Esophagus squamous epithelium (tissue), 5 donors: ENCODE measurements at regions not wholly inside any gene's neighbourhood (a gene's known extent, or its start where the extent isn't known, plus 50 kb on each side); places are given as distances from the start of the nearest gene placed in this dataset.
"Not testable (repeated sequence)": the region's sequence is repeated elsewhere in the genome, so short reads cannot be mapped to it uniquely, and the experiment has no call there.

Experiments used
- DNase-seq: peaks from one replicate; lab custom pipeline; 2025; lab: John Stamatoyannopoulos, UW
- H3K27ac ChIP-seq, 4 donors: fragments of 200-600 bp; sonication (generic); one replicate each; pipeline ENCODE4 v1.5.1; 2016 to 2019; ENCODE audit warnings: mild to moderate bottlenecking in 1 of 4
- H3K27me3 ChIP-seq, 4 donors: fragments of 200-600 bp; sonication (generic); 1 replicate in 3 of 4; 2 replicates in 1 of 4; pipeline versions ENCODE4 v1.5.1 to v1.6.0; 2017 to 2021; ENCODE audit warnings: antibody characterized with exemption in 1 of 4
- H3K36me3 ChIP-seq, 3 donors: fragments of 200-600 bp; sonication (generic); one replicate each; pipeline ENCODE4 v1.5.1; 2016 to 2019
- H3K4me1 ChIP-seq, 3 donors: fragments of 200-600 bp; sonication (generic); one replicate each; pipeline ENCODE4 v1.5.1; 2017 to 2019
- H3K4me3 ChIP-seq, 4 donors: fragments of 200-600 bp; sonication (generic); 1 replicate in 3 of 4; 2 replicates in 1 of 4; pipeline ENCODE4 v1.5.1; 2016 to 2019; ENCODE audit warnings: mild to moderate bottlenecking in 2 of 4, moderate library complexity in 1 of 4
- H3K9me3 ChIP-seq, 3 donors: fragments of 200-600 bp; sonication (generic); one replicate each; pipeline ENCODE4 v1.5.1; 2016 to 2019
- CTCF ChIP-seq, 6 experiments: fragments of 450-650 bp in 4 of 6; fragments of 200-600 bp in 2 of 6; sonication (generic) in 2 of 6; IDR thresholded peaks; one replicate each; pipeline ENCODE4 v1.5.1; 2016 to 2019; ENCODE audit warnings: antibody characterized with exemption in 6 of 6, mild to moderate bottlenecking in 4 of 6, moderate library complexity in 4 of 6
- POLR2A ChIP-seq, 4 donors: fragments of 450-650 bp; IDR thresholded peaks; one replicate each; pipeline ENCODE4 v1.6.1; 2017; ENCODE audit warnings: antibody characterized with exemption in 4 of 4, mild to moderate bottlenecking in 4 of 4, moderate library complexity in 3 of 4
- WGBS, 2 donors: methylation state at CpG; one replicate each; pipeline ENCODE4 v1.1.5; 2018; 5-methylcytosine and 5-hydroxymethylcytosine counted together
- intact Hi-C: fragments of 100-400 bp; cut with DNase I; formaldehyde crosslinking; loops from one replicate; pipeline ENCODE4 v1.15.0; 2022
- donor health status: DM: yes; HTN: yes; CAD: no.

- TF ChIP-seq CTCF (IDR thresholded peaks at IDR 0.05): no peak
- no peak for TF ChIP-seq POLR2A (IDR thresholded peaks at IDR 0.05)
- H3K4me1 ChIP-seq: no peaks in the 10 kb centered on the region
- H3K36me3 ChIP-seq: no peaks in the 10 kb centered on the region
- no peaks in the 10 kb centered on the region for H3K9me3 ChIP-seq
- no peaks in the 10 kb centered on the region for H3K27me3 ChIP-seq
- no peak overlapping the region for H3K4me3 ChIP-seq
- WGBS, 2 donors: 0 to 14% methylated on average over 1 of the region's 1 CpG
- DNase-seq: no peak
- H3K27ac ChIP-seq: no peak overlapping the region
- intact Hi-C loops: no loop called here
Measured at GRCh38 chr3:191721990-191722389, 261.0 kb downstream of the PYDC2 start.

GRCh38 chr3:191727338-191727737 is 266.4 kb downstream of the PYDC2 start:
- intact Hi-C loops: no loop called here
- no peak overlapping the region for H3K27ac ChIP-seq
- no peaks in the 10 kb centered on the region for H3K4me1 ChIP-seq
- no peaks in the 10 kb centered on the region for H3K27me3 ChIP-seq
- no peak for TF ChIP-seq POLR2A (IDR thresholded peaks at IDR 0.05)
- TF ChIP-seq CTCF (IDR thresholded peaks at IDR 0.05): no peak
- 68 to 70% methylated on average over 1 of the region's 1 CpG for WGBS, 2 donors
- H3K36me3 ChIP-seq: no peaks in the 10 kb centered on the region
- H3K9me3 ChIP-seq: no peaks in the 10 kb centered on the region
- no peak for DNase-seq
- H3K4me3 ChIP-seq: no peak overlapping the region

GRCh38 chr3:191728186-191728585 is 267.2 kb downstream of the PYDC2 start:
- DNase-seq: no peak
- H3K36me3 ChIP-seq: no peaks in the 10 kb centered on the region
- H3K9me3 ChIP-seq: no peaks in the 10 kb centered on the region
- no peaks in the 10 kb centered on the region for H3K27me3 ChIP-seq
- H3K4me3 ChIP-seq: no peak overlapping the region
- 81 to 92% methylated on average over 1 of the region's 1 CpG for WGBS, 2 donors
- no peaks in the 10 kb centered on the region for H3K4me1 ChIP-seq
- intact Hi-C loops: no loop called here
- H3K27ac ChIP-seq: no peak overlapping the region
- no peak for TF ChIP-seq CTCF (IDR thresholded peaks at IDR 0.05)
- no peak for TF ChIP-seq POLR2A (IDR thresholded peaks at IDR 0.05)

- DNase-seq: no peak
- Histone ChIP-seq H3K4me1 (no peaks in the 10 kb centered on the region), H3K36me3 (no peaks in the 10 kb centered on the region), H3K9me3 (no peaks in the 10 kb centered on the region), H3K27ac (no peak overlapping the region), H3K4me3 (no peak overlapping the region), H3K27me3 (no peaks in the 10 kb centered on the region)
- intact Hi-C loops: no loop called here
- TF ChIP-seq POLR2A (IDR thresholded peaks at IDR 0.05): no peak
- no CpG with 5 or more reads among the region's 1 CpG for whole genome bisulfite sequencing, 2 donors
Measured at GRCh38 chr3:191737742-191738141, 276.8 kb downstream of the PYDC2 start.

GRCh38 chr3:191740712-191741111 is 279.7 kb downstream of the PYDC2 start:
- Histone ChIP-seq H3K27me3 (no peaks in the 10 kb centered on the region), H3K27ac (no peak overlapping the region), H3K4me3 (no peak overlapping the region), H3K9me3 (no peaks in the 10 kb centered on the region), H3K36me3 (no peaks in the 10 kb centered on the region), H3K4me1 (no peaks in the 10 kb centered on the region)
- 57 to 67% methylated on average over 2 of the region's 2 CpGs for WGBS, 2 donors
- no peak for TF ChIP-seq POLR2A (IDR thresholded peaks at IDR 0.05)
- TF ChIP-seq CTCF (IDR thresholded peaks at IDR 0.05): no peak
- no peak for DNase-seq
- intact Hi-C loops: no loop called here

GRCh38 chr3:191741847-191742350 is 280.9 kb downstream of the PYDC2 start:
- intact Hi-C loops, H3K27ac ChIP-seq, H3K9me3 ChIP-seq, H3K4me3 ChIP-seq, H3K36me3 ChIP-seq, H3K27me3 ChIP-seq, DNase-seq, H3K4me1 ChIP-seq: not testable (repeated sequence)
- 62 to 80% methylated on average over 1 of the region's 1 CpG for WGBS, 2 donors
